Activated CD4-positive, alpha-beta T cell treated with anti-CD3 and anti-CD28 coated beads, Interleukin-2, Interleukin-4, amounts not matched to agents 100 ng/mL and 50 ng/mL, durations not matched to agents 16 hours and 8 hours (primary cell): ENCODE measurements at regions not wholly inside any gene's neighbourhood (a gene's known extent, or its start where the extent isn't known, plus 50 kb on each side); places are given as distances from the start of the nearest gene placed in this dataset.
"Not testable (repeated sequence)": the region's sequence is repeated elsewhere in the genome, so short reads cannot be mapped to it uniquely, and the experiment has no call there.

Experiments
- DNase-seq: peaks from one replicate; pipeline ENCODE4 v3.0.0-alpha.2; 2020; ENCODE audit warnings: low spot score

GRCh38 chr3:164375538-164375937, 702.8 kb downstream of the SI start:
- DNase-seq: no peak

GRCh38 chr3:164371681-164372080, 706.6 kb downstream of the SI start:
- DNase-seq: no peak

GRCh38 chr3:164370970-164371369, 707.3 kb downstream of the SI start:
- DNase-seq: no peak

- DNase-seq: no peak
Observed at GRCh38 chr3:164365242-164365641, 713.1 kb downstream of the SI start.

- DNase-seq: no peak
Observed at GRCh38 chr3:164364111-164364510, 714.2 kb downstream of the SI start.

GRCh38 chr3:164360738-164361406, 717.4 kb downstream of the SI start:
- DNase-seq: no peak

- DNase-seq: no peak
Observed at GRCh38 chr3:164360078-164360578, 718.2 kb downstream of the SI start.

GRCh38 chr3:164352991-164353390, 725.3 kb downstream of the SI start:
- DNase-seq: no peak

- DNase-seq: no peak
Observed at GRCh38 chr3:164351131-164351530, 727.2 kb downstream of the SI start.

- not testable (repeated sequence) for DNase-seq
Observed at GRCh38 chr3:164342206-164342605, 736.1 kb downstream of the SI start.

GRCh38 chr3:164341086-164341485, 737.2 kb downstream of the SI start:
- no peak for DNase-seq

- no peak for DNase-seq
Observed at GRCh38 chr3:164340273-164340672, 738.0 kb downstream of the SI start.

- DNase-seq: no peak
Observed at GRCh38 chr3:164332831-164333802, 745.2 kb downstream of the SI start.

- DNase-seq: no peak
Observed at GRCh38 chr3:164326714-164327113, 751.6 kb downstream of the SI start.

- no peak for DNase-seq
Observed at GRCh38 chr3:164320962-164321361, 757.3 kb downstream of the SI start.

- DNase-seq: no peak
Observed at GRCh38 chr3:164306042-164306441, 772.3 kb downstream of the SI start.

GRCh38 chr3:164303894-164304293, 774.4 kb downstream of the SI start:
- no peak for DNase-seq

GRCh38 chr3:164302622-164303021, 775.7 kb downstream of the SI start:
- DNase-seq: no peak

GRCh38 chr3:164291486-164291885, 786.8 kb downstream of the SI start:
- not testable (repeated sequence) for DNase-seq

GRCh38 chr3:164278550-164278949, 799.7 kb downstream of the SI start:
- no peak for DNase-seq

- DNase-seq: no peak
Observed at GRCh38 chr3:164267053-164267452, 811.2 kb downstream of the SI start.

- DNase-seq: no peak
Observed at GRCh38 chr3:164250923-164251322, 827.4 kb downstream of the SI start.

GRCh38 chr3:164236851-164237250, 841.4 kb downstream of the SI start:
- DNase-seq: no peak
